ENCODE measurements at regions not wholly inside any gene's neighbourhood (a gene's known extent, or its start where the extent isn't known, plus 50 kb on each side); places are given as distances from the start of the nearest gene placed in this dataset.

GRCh38 chr7:69334701-69335100, 263.6 kb upstream of the AUTS2 start:
- DNase-seq (ENCODE audit: extremely low read depth, insufficient read length) = no peak
- H3K27me3 ChIP-seq (replicated peaks; ENCODE audit: control insufficient read depth, insufficient read depth, low read length) = no peaks in the 10 kb centered on the region
- no peak overlapping the region for H3K4me3 ChIP-seq (replicated peaks; ENCODE audit: low read depth, low read length)
- TF ChIP-seq CTCF (IDR thresholded peaks at IDR 0.05; ENCODE audit: insufficient read depth, low read length, poor library complexity, severe bottlenecking) = no peak
- no peaks in the 10 kb centered on the region for H3K36me3 ChIP-seq (ENCODE audit: control insufficient read depth, insufficient read depth, low read length)

GRCh38 chr7:69335331-69335730, 262.9 kb upstream of the AUTS2 start:
- no peak for DNase-seq (ENCODE audit: extremely low read depth, insufficient read length)
- H3K4me3 ChIP-seq (replicated peaks; ENCODE audit: low read depth, low read length) = no peak overlapping the region
- no peak for TF ChIP-seq CTCF (IDR thresholded peaks at IDR 0.05; ENCODE audit: insufficient read depth, low read length, poor library complexity, severe bottlenecking)
- H3K36me3 ChIP-seq (ENCODE audit: control insufficient read depth, insufficient read depth, low read length) = no peaks in the 10 kb centered on the region
- no peaks in the 10 kb centered on the region for H3K27me3 ChIP-seq (replicated peaks; ENCODE audit: control insufficient read depth, insufficient read depth, low read length)

- Histone ChIP-seq H3K36me3 (ENCODE audit: control insufficient read depth, insufficient read depth, low read length) (no peaks in the 10 kb centered on the region), H3K4me3 (replicated peaks; ENCODE audit: low read depth, low read length) (no peak overlapping the region), H3K27me3 (replicated peaks; ENCODE audit: control insufficient read depth, insufficient read depth, low read length) (no peaks in the 10 kb centered on the region)
- TF ChIP-seq CTCF (IDR thresholded peaks at IDR 0.05; ENCODE audit: insufficient read depth, low read length, poor library complexity, severe bottlenecking) = no peak
- no peak for DNase-seq (ENCODE audit: extremely low read depth, insufficient read length)
Measured at GRCh38 chr7:69336976-69337375, 261.3 kb upstream of the AUTS2 start.

- no peak for TF ChIP-seq CTCF (IDR thresholded peaks at IDR 0.05; ENCODE audit: insufficient read depth, low read length, poor library complexity, severe bottlenecking)
- DNase-seq (ENCODE audit: extremely low read depth, insufficient read length) = no peak
- no peak overlapping the region for H3K4me3 ChIP-seq (replicated peaks; ENCODE audit: low read depth, low read length)
Measured at GRCh38 chr7:69338144-69338543, 260.1 kb upstream of the AUTS2 start.

GRCh38 chr7:69341288-69341687, 257.0 kb upstream of the AUTS2 start:
- Histone ChIP-seq H3K4me3 (replicated peaks; ENCODE audit: low read depth, low read length) (no peak overlapping the region), H3K36me3 (ENCODE audit: control insufficient read depth, insufficient read depth, low read length) (no peaks in the 10 kb centered on the region), H3K27me3 (replicated peaks; ENCODE audit: control insufficient read depth, insufficient read depth, low read length) (no peaks in the 10 kb centered on the region)
- no peak for DNase-seq (ENCODE audit: extremely low read depth, insufficient read length)
- TF ChIP-seq CTCF (IDR thresholded peaks at IDR 0.05; ENCODE audit: insufficient read depth, low read length, poor library complexity, severe bottlenecking) = no peak

More at GRCh38 chr7:69338144-69338543, 260.1 kb upstream of the AUTS2 start:
- H3K27me3 ChIP-seq (replicated peaks; ENCODE audit: control insufficient read depth, insufficient read depth, low read length) = no peaks in the 10 kb centered on the region
- no peaks in the 10 kb centered on the region for H3K36me3 ChIP-seq (ENCODE audit: control insufficient read depth, insufficient read depth, low read length)

Data from GM06990 (cell line).